HT-29 (cell line): ENCODE measurements at regions not wholly inside any gene's neighbourhood (a gene's known extent, or its start where the extent isn't known, plus 50 kb on each side); places are given as distances from the start of the nearest gene placed in this dataset.

Experiments
- DNase-seq: peaks from one replicate; pipeline ENCODE4 v3.0.0-alpha.2; 2015; ENCODE audit warnings: low spot score

DNA sequence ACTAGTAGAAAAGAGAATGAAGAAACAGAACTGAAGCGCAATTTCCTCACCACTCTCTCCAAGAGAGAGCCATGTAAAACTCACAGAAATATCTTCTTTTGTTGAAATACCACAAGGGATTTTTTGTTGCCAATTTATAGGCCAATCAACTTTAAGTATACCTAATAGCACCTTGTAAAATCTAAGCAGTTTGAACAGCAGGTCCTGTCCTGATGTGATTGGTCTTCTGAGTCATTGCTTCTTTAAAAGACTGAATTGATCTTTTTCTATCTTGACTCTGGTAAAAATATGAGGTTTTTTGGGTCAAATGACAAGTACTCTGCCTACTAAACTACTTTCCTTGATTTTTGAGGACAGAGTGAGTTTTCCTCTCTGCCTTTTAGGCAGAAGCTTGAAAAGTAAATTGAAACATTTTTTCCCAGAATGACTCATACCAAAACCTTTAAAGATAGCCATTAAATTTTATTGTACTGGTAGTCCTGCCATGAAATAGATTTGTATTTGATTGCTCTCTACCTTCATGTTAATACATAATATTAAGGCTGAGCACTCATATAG is 343.9 kb upstream of the CBLB start:
- peak; percentile 32 for DNase-seq

DNA sequence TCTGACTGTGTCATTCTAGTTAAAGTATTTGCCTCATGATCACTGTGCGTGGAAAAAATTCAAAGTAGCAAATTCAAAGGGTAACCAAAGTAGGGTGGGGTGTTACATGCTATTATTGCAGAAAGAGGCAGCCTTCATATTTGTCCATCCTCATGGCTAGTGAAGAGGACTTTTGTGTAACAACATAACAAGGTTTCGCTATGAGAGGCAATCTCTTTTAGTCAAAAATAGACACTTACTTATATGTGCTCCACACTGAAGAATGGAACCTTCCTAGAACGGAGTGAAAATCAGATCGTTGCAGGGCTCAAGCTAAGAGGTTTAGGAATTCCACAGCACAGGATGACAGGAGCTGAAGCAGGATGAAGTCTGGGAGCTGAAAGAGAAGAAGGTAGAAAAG is 345.1 kb upstream of the CBLB start:
- no peak for DNase-seq

DNA sequence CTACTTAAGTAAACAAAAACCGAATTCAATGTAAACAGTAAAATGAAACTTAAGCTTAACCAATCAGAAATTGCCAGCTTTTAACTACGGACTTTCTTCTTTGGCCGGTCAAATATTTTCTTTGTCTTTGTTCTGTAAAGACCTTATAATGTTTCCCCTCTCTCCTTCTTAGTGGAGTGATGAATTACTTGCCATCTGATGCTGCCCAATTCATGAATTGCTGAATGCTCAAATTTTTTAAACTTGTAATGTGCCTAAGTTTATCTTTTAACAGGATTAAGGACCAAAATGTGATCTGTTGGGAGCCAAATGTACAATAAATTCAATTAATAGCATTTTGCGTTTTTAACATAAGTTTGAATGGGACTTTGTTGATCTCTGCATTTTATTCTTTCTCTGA is 345.8 kb upstream of the CBLB start:
- no peak for DNase-seq

DNA sequence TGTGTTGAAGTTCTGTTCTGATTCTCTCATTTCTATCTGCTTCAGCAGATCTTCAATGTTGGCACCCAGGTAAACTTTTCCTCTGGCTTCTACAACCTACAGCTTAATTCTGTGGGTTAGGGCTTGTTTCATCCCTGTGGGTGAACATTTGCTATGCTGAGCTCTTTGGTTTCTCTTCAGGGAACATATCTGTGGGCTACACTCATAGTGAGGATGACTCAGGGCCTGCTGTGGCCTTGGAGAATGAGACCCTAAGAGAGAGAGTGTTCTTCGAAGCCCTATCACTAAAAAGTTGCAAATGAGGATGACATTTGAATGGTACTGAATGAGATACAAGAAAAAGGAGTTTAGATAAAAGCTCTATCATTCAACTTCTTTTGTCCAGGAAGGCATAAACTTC is 346.2 kb upstream of the CBLB start:
- DNase-seq, result no peak

DNA sequence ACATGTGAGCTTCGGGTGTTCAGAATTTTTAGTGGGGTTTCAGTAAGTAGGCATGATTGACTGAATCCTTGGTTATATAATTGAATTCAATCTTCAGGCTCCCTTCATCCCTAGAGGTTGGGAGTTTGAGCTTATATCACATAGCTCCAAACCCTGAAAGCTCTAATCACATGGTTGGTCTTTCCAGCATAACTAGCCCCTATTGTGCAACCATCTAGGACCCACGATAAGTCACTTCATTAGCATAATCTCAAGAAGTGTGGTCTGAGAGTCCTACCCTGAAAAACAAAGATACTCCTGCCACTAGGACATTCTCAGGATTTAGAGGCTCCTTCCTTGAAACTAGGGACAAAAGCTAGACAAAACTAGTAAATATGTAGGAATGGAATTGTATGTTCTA is 348.9 kb upstream of the CBLB start:
- no peak for DNase-seq

DNA sequence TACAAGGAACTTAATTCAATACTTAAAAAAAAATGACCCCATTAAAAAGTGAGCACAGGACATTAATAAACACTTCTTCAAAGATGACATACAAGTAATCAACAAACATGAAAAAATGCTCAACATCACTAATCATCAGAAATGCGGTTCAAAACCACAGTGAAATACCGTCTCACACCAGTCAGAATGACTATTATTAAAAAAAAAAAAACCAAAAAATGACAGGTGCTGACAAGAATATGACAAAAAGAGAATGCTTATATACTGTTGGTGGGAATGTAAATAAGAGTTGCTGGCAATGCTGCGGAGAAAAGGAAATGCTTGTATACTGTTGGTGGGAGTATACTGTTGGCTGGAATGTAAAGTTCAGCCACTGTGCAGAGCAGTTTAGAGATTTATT is 358.3 kb upstream of the CBLB start:
- DNase-seq, result no peak

DNA sequence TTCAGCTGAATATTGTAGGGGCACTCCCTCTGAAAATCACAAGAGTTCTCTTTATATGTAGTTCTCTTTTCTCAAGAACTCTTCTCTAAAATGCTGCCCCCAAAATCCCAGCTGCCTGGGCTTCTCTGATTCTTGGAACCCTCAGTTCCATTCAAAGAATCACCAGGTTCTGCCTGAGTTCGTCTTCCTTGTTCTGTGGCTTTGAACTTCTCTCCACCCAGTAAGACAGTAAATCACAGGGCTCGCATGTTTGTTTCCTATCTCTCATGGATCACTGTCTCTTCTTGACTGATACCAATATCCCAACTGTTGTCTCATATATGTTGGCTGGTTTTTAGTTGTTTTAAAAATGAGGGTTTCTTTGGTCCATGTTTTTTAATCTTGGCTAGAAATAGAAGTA is 359.5 kb upstream of the CBLB start:
- DNase-seq, result no peak

DNA sequence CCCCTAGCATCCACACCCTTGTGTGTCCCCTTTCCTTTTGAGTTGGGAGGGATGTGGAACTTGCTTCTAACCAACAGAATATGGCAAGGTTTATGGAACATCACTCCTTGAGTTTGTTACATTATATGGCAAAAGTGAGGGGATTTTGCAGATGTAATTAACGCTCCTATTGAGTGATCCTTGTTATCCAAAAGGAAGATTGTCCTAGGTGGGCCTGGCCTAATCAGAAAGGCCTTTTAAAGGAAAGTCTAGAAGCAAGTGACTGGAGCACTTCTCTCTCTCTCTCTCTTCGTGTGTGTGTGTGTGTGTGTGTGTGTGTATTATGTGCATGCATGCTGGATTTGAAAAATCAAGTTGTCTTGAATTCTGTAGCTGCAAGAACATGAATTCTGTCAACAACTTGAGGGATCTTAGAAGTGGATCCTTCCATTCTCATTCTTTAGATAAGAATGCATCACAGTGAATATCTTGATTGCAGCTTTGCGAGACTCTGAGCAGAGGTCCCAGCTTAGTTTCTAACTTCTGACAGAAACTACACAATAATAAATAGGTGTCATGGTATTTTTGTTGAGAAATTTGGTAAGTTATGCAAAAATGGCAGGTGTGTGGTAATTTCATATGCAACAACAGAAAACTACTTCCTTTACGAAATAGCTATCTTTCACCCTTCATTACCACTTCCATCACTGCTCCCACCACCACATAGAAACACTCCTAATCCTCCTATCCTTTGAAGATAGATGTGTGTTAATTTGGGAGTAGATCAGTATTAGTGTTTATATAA is 360.9 kb upstream of the CBLB start:
- no peak for DNase-seq

DNA sequence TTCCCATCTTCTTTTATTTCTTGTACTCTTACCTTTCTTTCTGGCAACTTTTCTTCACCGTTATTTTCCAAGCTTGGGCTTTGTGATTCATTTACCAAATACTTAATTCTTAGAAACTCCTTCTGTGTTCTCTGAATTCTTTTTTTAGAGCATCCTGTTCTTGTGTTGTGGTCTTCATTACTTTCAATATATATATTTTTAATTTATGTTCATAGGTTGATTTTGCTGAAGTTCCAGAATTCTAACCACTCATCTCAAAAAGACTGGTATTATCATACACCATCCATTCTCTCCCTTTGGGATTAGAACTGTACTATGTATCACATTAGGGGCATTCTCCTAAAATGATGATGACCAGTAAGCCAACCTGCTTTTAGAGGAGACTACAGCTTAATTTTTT is 362.3 kb upstream of the CBLB start:
- DNase-seq, result no peak

DNA sequence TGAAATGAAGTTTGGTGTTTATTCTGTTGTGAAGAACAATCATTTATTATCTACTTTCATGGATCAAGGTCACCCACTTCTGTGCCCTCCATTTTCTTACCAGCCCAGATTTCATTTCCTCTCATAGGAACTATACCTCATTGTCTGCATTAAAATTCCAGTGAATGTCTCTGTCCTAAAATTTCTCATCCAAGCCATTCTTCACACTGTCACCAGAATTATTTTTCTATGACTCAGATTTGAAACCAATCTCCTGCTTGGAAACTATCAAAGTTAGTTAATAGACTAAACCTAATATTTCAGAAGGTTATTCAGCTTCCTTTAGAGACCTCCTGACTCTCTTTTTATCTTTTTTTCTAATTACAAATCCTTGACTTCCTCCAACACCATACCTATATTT is 364.1 kb upstream of the CBLB start:
- no peak for DNase-seq

DNA sequence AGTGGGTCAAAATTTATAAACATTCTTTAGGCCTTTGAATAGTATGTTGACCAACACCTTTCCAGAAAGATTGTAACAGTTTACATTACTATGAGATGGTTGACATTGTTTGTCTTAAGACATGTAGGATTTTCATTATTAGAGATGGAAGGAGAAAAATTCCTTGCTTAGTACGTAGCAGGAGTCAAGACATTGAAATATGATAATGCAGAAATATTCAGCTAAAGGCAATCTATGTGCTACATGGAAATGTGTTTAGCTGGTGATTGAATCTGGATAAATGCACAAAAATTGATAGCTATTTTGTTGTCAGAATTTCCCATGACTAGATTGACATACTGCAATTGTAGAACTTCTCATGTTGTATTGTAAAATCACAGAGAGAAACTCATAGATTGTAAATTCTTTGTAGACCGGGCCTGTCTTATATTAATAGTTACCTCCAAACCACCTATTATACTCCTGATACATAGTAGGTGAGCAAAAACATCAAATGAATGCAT is 370.4 kb upstream of the CBLB start:
- DNase-seq, result no peak

DNA sequence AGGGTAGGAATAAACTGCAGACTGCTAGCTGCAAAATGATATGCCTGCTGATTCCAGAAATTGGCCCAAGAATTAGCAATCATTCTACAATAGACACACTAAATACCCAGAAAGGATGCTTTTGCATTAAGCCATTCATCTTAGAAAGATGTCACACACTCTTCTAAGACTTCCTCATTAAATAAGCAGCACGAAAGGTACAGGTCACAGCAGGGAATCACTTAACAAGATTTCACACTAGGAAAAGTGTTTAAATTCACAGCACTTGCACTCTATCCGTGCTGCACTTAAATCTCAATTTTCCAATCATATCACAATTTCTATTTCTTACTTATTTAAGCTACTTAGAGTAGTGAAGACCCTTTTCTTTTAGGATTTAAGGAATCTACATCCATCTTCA is 372.8 kb upstream of the CBLB start:
- DNase-seq, result no peak

DNA sequence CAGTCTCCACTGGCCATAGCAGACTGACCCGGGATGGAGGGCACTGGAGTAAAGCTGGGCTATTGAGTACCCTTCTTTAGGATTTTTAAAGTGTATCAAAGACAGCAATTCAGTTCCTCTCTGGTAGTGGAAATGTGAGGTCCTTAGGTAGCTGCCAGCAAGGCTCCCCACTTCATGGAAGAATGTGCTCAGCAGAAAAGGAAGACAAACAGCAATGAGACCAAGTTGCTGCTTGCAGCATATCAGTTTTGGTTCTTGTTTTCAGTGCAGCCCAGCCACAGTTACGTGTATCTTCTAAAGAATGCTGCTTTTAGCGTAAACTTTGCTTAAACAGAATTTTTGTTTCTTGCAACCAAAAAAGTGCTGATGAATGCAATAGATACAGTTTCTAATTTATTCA is 374.0 kb upstream of the CBLB start:
- no peak for DNase-seq

DNA sequence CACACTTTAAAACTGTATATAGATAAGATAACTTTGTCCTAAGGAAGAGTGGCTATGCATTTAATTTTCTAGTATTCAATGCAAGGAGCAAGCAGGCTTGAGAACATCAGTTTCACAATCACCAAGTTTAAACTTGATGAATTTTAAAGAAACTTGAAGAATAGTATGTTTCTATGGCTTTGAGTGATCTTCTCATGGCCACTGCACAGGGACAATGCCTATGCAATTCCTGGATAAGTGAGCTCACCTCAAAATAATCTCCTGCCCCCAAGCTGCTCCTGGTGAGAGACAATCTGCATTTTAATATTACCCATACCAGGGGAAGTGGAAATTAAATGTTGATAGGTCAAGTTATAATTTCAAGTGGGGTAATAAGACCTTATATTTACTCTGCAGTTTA is 376.6 kb upstream of the CBLB start:
- no peak for DNase-seq

DNA sequence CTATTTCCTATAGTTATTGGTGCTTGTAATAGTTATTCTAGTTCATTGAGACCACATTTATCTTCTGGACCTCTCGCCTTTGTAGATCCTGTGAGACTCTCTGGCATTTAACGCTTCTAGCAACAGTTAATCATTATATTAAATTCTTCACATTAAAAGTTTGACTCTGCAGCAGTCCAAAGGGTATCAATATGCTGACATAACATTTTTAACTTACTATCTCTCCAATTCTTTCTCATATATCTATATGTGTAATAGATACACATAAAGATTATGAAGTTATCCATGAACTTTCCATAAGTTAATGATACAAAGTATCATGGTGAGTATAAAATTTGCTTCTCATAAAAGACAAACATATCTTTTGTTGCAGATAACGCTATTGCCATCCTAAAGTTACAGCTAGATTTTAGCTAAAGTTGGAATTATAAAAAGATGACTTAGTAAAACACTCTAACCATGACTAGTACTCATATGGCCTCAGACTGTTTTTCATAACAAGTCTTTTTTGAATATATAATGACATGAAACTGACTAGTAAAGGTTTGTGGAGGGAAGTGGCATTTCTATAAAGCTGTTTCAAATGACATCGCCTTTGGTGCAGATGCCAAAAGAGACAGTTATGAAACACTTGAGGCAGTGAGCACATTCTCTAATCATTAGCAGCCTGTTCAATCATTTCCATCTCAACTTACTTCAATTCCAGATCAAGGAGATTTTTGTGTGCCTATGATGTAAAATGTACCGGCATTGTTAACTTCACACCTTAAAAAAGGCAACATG is 379.3 kb upstream of the CBLB start:
- no peak for DNase-seq

DNA sequence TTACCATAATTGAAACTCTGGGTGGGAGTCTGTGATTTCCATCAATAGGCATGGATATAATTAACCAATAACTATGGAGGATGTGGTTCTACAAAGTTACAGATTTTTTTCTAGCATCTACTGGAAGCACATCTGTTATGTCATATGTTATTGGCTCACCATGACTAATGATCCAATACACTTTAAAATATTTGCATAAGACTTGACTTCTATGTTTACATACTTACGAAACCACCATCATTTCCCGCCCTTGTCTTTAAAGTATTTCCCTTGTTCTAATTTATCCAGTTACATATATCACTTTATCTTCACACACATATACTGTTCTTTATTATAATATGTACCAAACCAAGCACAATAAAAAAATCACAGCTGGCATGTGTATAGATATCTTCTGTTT is 380.3 kb upstream of the CBLB start:
- peak; percentile 7 for DNase-seq

DNA sequence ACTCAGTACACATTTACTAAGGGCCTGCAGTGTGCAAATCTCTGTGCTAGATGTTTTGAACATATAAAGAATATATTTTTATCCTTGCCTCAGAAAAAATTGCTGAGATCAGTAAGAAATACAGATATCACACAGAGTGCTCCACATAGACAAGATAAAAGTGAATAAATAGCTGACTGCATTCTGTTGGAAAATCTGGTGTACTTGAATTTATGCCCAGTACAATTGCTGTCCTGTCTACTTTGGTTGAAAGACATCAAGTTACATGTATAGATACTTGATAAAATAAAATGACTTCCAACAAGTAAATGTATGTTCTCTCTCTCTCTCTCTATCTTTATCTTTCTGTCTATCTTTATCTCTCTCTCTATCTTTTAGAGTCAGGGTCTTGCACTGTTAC is 381.2 kb upstream of the CBLB start:
- no peak for DNase-seq

DNA sequence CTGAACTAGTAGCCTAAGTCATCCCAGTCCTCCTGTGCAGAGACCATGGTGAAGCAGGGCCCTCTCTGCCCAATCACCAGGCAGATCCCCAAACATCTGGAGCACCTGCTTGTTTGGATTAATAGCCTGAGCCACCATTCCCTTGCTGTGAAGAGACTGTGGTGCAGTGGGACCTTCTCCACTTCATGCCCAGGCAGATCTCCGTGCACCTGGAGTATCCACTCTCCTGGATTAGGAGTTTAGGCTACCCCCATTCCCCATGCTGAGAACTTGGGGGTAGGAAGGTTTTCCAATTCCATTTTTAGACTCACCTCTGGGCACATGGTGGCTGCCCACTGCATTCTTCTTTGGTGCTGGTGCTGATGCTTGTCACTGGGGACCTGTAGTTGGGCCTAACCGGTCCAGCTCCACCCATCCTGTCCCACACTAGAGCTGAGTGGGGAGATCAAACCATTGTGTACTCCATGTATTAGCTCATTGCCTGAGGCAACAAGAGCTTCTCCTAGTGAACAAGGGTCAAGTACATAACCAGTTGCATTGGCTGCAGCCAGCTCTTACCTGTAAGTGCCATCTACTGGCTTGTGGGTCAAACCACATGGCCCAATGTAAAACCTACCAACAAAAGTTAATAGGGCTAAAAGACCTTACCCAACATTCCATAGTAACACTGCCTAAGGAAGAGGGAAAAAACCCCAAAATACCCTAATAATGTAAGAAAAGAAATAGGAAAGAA is 382.5 kb upstream of the CBLB start:
- DNase-seq, result no peak

DNA sequence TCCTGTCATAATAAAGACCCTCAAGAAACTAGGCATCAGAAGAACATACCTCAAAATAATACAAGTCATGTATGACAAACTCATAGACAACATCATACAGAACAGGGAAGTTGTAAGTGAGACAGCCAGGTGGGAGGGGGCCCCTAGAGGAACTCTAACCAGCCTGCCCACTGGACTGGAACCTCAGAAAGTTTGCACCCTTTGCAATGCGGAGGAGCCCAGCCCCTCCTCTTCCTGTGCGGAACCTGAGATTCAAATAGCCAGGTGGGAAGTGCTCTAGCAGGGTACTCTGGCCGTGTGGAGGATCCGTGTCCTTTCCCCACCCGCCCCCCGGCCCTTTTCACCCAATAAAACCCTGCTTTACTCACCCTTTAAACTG is 387.0 kb upstream of the CBLB start:
- DNase-seq, result no peak

DNA sequence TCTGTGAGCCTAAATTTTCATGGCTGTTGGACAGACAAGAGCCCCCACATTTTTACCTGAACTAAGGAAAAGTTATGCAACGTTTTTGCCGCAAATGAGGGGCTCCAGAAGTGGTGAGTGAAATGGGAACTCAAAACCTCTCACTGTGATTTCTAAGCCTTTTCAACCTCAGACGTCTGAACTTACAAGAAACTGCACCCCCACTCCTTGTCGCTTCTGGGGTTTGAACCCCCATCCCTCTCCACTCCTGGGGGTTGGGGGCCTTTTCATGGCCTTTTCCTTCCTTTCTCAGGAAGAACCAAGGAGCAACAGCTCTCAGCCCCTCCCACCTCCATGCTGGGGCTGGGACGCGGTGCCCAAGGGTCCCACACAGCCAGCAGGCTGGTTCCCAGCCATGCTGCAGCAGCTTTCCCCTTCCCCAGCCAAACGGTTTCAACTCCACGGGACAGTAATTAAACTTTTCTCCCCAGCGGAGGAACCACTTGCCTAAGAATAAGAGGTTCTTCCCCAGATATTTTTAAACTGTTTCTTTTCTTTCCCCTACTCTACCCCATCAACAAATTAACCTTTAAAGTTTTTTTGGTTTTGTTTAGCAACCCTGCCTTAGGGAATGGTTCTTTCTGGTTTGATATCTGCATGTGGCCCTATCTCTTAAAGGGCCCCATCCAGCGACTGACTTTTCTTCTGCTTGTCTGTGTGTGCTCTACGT is 387.6 kb upstream of the CBLB start:
- DNase-seq, result no peak

DNA sequence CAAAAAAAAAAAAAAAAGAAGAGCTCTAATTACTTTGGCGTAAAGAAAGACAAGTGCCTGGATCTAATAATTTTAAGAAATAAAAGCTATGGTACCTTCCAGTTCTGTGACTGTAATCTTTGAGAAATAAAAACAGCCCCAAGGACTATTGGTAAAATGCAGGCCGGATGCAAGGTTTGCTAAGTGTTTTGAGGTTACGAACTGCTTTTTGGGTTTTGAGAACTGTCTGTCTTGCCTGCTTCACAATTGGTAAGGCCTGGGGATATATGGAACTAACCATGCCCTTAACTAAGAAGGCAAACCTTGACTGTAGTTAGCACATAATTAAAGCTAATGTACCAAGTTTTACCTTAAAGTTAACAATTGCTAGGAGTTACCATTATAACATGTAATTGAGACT is 388.4 kb upstream of the CBLB start:
- DNase-seq, result no peak

DNA sequence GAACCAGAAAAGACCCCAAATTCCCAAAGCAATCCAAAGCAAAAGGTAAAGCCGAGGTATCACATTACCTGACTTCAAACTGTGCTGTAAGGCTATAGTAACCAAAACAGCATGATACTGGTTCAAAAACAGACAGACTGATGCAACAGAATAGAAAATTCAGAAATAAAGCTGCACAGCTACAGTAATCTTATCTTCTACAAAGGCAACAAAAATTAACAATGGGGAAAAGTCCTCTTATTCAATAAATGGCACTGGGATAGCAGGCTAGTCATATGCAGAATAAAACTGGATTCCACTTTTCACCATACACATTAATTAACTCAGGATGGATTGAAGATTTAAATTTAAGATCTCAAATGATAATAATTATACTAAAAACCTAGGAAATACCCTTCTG is 392.6 kb upstream of the CBLB start:
- no peak for DNase-seq
